ENCODE measurements at regions not wholly inside any gene's neighbourhood (a gene's known extent, or its start where the extent isn't known, plus 50 kb on each side); places are given as distances from the start of the nearest gene placed in this dataset.

GRCh38 chr3:160154033-160154432 is 71.2 kb upstream of the C3orf80 start:
- TF ChIP-seq CTCF (IDR thresholded peaks at IDR 0.05) = no peak
- H3K4me1 Mint-ChIP-seq (ENCODE audit: low read depth) = peaks cover 37% of the 10 kb centered on the region
- no peak overlapping the region for H3K27ac Mint-ChIP-seq
- H3K36me3 Mint-ChIP-seq (ENCODE audit: low read depth) = no peaks in the 10 kb centered on the region
- no peak overlapping the region for H3K4me3 Mint-ChIP-seq
- DNase-seq = peak; percentile 76
- no peaks in the 10 kb centered on the region for H3K9me3 Mint-ChIP-seq
- H3K27me3 Mint-ChIP-seq (ENCODE audit: insufficient read depth) = peaks cover 2% of the 10 kb centered on the region; the same call in 1 of the 2 replicates

DNA sequence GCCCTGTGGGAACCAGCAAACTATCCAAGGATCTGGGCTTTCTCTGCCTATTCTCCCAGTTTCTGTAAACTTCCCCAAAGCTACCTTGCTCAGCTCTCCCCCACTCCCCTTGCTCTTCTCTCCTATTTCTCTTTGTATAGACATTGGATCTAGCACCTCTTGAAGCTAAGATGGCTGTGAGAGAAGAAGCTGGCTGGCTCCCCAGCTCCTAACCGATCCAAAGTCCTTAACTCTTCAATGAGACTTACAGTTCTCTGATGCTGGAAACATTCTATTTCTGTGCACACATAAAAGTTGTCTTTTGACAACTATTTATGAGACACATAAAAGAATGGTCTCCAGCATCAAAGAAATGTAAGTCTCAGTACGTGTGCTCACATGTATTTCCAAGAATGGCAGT is 70.6 kb upstream of the C3orf80 start:
- H3K36me3 Mint-ChIP-seq (ENCODE audit: low read depth) = no peaks in the 10 kb centered on the region
- H3K27ac Mint-ChIP-seq = no peak overlapping the region; the same call in 1 of the 2 replicates
- DNase-seq = no peak
- H3K4me3 Mint-ChIP-seq = no peak overlapping the region
- H3K9me3 Mint-ChIP-seq = no peaks in the 10 kb centered on the region
- peaks cover 2% of the 10 kb centered on the region; the same call in 1 of the 2 replicates for H3K27me3 Mint-ChIP-seq (ENCODE audit: insufficient read depth)
- no peak for TF ChIP-seq CTCF (IDR thresholded peaks at IDR 0.05)
- peaks cover 37% of the 10 kb centered on the region for H3K4me1 Mint-ChIP-seq (ENCODE audit: low read depth)

DNA sequence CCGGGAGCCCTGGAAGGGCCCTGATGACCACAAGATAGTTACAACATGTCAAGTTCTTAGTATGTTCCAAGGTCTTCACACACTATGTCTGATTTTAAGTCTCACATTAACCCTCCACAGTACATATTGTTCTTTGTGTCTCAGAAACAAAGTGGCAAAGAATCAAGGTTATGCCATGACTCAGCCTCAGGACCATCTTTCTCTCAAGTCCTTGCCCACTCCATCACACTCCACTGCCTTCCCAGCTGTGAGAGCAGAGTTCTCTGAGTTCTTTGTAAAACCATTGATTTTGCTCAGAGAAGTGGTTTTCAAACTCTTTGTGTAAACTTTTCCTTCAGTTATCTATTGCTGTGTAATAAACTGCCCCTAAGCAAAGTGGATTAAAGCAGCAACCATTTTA is 67.9 kb upstream of the C3orf80 start:
- Mint-ChIP-seq H3K9me3 (no peaks in the 10 kb centered on the region), H3K27ac (no peak overlapping the region), H3K4me3 (no peak overlapping the region), H3K27me3 (ENCODE audit: insufficient read depth) (peaks cover 2% of the 10 kb centered on the region), H3K4me1 (ENCODE audit: low read depth) (peaks cover 22% of the 10 kb centered on the region), H3K36me3 (ENCODE audit: low read depth) (no peaks in the 10 kb centered on the region)
- TF ChIP-seq CTCF (IDR thresholded peaks at IDR 0.05) = no peak
- no peak for DNase-seq

- Mint-ChIP-seq H3K27me3 (ENCODE audit: insufficient read depth) (peaks cover 2% of the 10 kb centered on the region), H3K9me3 (no peaks in the 10 kb centered on the region), H3K4me3 (no peak overlapping the region), H3K4me1 (ENCODE audit: low read depth) (peaks cover 16% of the 10 kb centered on the region), H3K36me3 (ENCODE audit: low read depth) (no peaks in the 10 kb centered on the region), H3K27ac (no peak overlapping the region)
- TF ChIP-seq CTCF (IDR thresholded peaks at IDR 0.05) = no peak
- DNase-seq = no peak
Measured at GRCh38 chr3:160159341-160159740, 65.9 kb upstream of the C3orf80 start.

- DNase-seq = no peak
- no peaks in the 10 kb centered on the region for H3K36me3 Mint-ChIP-seq (ENCODE audit: low read depth)
- peaks cover 2% of the 10 kb centered on the region for H3K27me3 Mint-ChIP-seq (ENCODE audit: insufficient read depth)
- H3K27ac Mint-ChIP-seq = no peak overlapping the region
- no peak for TF ChIP-seq CTCF (IDR thresholded peaks at IDR 0.05)
- H3K4me3 Mint-ChIP-seq = no peak overlapping the region
- no peaks in the 10 kb centered on the region for H3K9me3 Mint-ChIP-seq
- peaks cover 13% of the 10 kb centered on the region for H3K4me1 Mint-ChIP-seq (ENCODE audit: low read depth)
Measured at GRCh38 chr3:160159806-160160205, 65.4 kb upstream of the C3orf80 start.

GRCh38 chr3:160161921-160162320 is 63.3 kb upstream of the C3orf80 start:
- no peak for DNase-seq
- Mint-ChIP-seq H3K4me1 (ENCODE audit: low read depth) (peaks cover 22% of the 10 kb centered on the region), H3K27ac (no peak overlapping the region), H3K36me3 (ENCODE audit: low read depth) (no peaks in the 10 kb centered on the region), H3K27me3 (ENCODE audit: insufficient read depth) (no peaks in the 10 kb centered on the region; the same call in none of the 2 replicates), H3K4me3 (no peak overlapping the region), H3K9me3 (no peaks in the 10 kb centered on the region)
- TF ChIP-seq CTCF (IDR thresholded peaks at IDR 0.05) = no peak
